ENCODE measurements at regions not wholly inside any gene's neighbourhood (a gene's known extent, or its start where the extent isn't known, plus 50 kb on each side); places are given as distances from the start of the nearest gene placed in this dataset.

GRCh38 chr1:219000631-219001030 is 173.0 kb upstream of the LYPLAL1 start:
- ChIA-PET POLR2A (no interaction called here), CTCF (interaction anchor here (1.0 kb wide), 1 partner anchor 14 kb away, joined by 3 read pairs; no protein-coding TSS in a partner anchor)
- TF ChIP-seq CTCF (IDR thresholded peaks at IDR 0.05; ENCODE audit: control extremely low read depth, extremely low read depth, low read depth, missing control alignments), result no peak
- no peak for DNase-seq (ENCODE audit: extremely low spot score)

GRCh38 chr1:219010720-219011119 is 163.0 kb upstream of the LYPLAL1 start:
- ChIA-PET POLR2A (no interaction called here), CTCF (no interaction called here)
- TF ChIP-seq CTCF (IDR thresholded peaks at IDR 0.05; ENCODE audit: control extremely low read depth, extremely low read depth, low read depth, missing control alignments), result no peak
- DNase-seq (ENCODE audit: extremely low spot score), result no peak

- DNase-seq (ENCODE audit: extremely low spot score), result no peak
- ChIA-PET POLR2A (interaction anchor here (0.6 kb wide), 1 partner anchor 1171 kb away, joined by 3 read pairs; no protein-coding TSS in a partner anchor), CTCF (interaction anchor here (0.9 to 2.2 kb wide), 3 partner anchors 12 to 188 kb away, joined by 4 to 7 read pairs (median 6); no protein-coding TSS in a partner anchor)
- TF ChIP-seq CTCF (IDR thresholded peaks at IDR 0.05; ENCODE audit: control extremely low read depth, extremely low read depth, low read depth, missing control alignments), result no peak
Measured at GRCh38 chr1:219020386-219020785, 153.3 kb upstream of the LYPLAL1 start.

- ChIA-PET POLR2A (no interaction called here), CTCF (interaction anchor here (0.9 to 2.2 kb wide), 3 partner anchors 11 to 187 kb away, joined by 4 to 7 read pairs (median 6); no protein-coding TSS in a partner anchor)
- no peak for TF ChIP-seq CTCF (IDR thresholded peaks at IDR 0.05; ENCODE audit: control extremely low read depth, extremely low read depth, low read depth, missing control alignments)
- DNase-seq (ENCODE audit: extremely low spot score), result no peak
Measured at GRCh38 chr1:219020846-219021245, 152.8 kb upstream of the LYPLAL1 start.

GRCh38 chr1:219027146-219027673 is 146.5 kb upstream of the LYPLAL1 start:
- ChIA-PET CTCF (interaction anchor here (0.9 to 1.4 kb wide), 2 partner anchors 9 to 26 kb away, joined by 3 to 4 read pairs; no protein-coding TSS in a partner anchor), POLR2A (no interaction called here)
- DNase-seq (ENCODE audit: extremely low spot score), result no peak
- TF ChIP-seq CTCF (IDR thresholded peaks at IDR 0.05; ENCODE audit: control extremely low read depth, extremely low read depth, low read depth, missing control alignments), result no peak

GRCh38 chr1:219031809-219032208 is 141.9 kb upstream of the LYPLAL1 start:
- CTCF ChIA-PET, result interaction anchor here (1.0 to 1.1 kb wide), 2 partner anchors 11 to 21 kb away, joined by 3 to 7 read pairs; no protein-coding TSS in a partner anchor
- TF ChIP-seq CTCF (IDR thresholded peaks at IDR 0.05; ENCODE audit: control extremely low read depth, extremely low read depth, low read depth, missing control alignments), result no peak
- POLR2A ChIA-PET, result no interaction called here
- DNase-seq (ENCODE audit: extremely low spot score), result no peak

All from GM10248 (cell line).